Stimulated activated CD4-positive, alpha-beta T cell treated with anti-CD3 and anti-CD28 coated beads, Interleukin-15, amount 100 ng/mL, for 24 hours (primary cell): ENCODE measurements at regions not wholly inside any gene's neighbourhood (a gene's known extent, or its start where the extent isn't known, plus 50 kb on each side); places are given as distances from the start of the nearest gene placed in this dataset.
"Not testable (repeated sequence)": the region's sequence is repeated elsewhere in the genome, so short reads cannot be mapped to it uniquely, and the experiment has no call there.

Experiments
- DNase-seq: peaks from one replicate; pipeline ENCODE4 v3.0.0-alpha.2; 2020

DNA sequence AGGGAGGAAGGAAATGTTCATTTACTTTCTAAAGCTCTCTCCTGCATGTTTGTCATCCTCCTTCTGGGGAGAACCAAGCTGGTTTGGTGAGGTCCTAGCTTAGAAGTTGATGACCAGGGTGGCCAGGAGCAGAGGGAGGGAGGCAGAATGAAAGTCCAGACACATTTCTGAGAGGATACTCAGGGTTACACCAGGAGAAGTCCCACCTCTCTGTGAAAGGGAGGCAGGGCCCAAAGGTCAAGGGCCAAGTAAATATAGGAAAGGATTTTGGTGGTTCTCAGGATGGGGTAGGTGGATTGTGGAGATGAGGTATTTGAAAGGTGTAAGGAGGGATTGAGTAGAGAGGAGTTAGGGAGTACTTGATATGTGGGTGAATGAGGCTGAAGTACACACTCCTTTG, 58.0 kb upstream of the FBXO11 start:
- DNase-seq: no peak

DNA sequence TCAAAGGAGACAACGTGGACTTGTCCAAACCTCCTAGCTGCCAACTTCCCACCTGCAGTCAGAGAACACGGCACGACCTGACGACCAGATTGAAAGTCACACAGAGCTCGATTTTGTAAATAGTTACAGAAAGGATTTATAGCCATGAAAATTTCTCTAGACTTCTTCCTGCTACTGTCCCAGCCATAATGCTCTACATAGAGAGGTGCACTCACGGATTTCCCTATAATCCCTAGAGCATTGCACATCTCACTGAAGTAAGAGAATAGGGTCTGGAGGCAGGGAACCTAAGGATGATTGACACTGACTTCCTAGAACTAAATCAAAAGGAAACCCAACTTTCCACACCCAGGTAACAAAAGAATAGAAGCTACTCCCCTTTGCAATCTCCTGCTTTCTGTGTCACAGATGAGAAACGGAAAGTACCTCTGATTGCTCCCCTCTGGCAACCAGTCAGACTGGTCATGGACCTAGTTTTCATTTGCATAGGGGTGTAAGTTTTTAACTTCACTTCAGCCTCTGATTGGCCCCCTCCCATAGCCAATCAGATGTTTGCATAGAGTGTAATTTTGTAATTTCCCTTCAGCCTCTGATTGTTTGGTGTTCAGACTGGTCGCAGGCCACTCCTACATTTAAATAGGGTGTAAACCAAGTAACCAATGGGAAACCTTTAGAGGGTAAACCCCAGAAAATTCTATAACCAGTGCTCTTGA, 58.6 kb upstream of the FBXO11 start:
- no peak for DNase-seq

DNA sequence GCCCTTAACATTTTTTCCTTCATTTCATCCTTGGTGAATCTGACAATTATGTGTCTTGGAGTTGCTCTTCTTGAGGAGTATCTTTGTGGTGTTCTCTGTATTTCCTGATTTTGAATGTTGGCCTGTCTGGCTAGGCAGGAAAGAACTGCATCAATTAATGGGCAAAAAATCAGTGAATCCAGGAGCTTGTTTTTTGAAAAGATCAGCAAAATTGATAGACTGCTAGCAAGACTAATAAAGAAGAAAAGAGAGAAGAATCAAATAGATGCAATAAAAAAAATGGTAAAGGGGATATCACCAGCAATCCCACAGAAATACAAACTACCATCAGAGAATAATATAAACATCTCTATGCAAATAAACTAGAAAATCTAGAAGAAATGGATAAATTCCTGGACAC, 70.4 kb upstream of the FBXO11 start:
- DNase-seq: not testable (repeated sequence)

DNA sequence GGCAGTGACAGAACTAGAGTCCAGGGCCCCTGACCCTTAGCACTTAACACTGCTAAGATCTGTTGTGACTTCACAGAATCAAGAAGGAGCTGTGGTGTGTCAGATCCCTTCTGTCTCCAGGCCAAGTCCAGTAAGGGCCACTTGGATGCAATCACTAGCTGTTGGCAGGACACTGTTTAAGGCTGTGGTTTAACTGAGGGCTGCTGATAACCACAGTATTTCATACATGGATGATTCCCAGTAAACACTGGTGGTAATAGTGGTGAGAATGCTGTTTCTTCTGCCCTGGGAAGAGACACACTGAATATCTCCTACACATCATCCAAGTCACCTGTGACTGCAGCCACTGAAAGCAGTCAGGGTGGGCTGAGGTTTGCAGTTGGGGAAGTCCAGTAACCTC, 77.7 kb upstream of the FBXO11 start:
- DNase-seq: no peak

DNA sequence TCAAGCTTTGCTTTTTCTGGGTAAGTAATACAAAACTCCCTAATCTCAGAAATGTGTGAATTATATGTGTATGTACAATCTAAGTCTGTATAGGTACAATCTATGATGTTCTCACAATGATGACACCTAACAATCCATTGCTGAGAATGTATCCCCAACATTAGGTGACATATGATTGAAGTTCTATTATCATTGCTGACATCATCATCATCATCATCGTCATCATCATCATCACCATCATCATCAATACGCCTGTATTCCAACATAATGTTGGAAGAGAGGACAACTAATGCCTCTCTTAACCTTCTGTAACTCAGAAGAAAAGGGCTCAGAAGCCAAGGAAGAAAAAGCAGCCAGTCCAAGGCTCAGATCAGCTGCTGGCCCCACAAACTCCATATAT, 84.2 kb upstream of the FBXO11 start:
- no peak for DNase-seq

DNA sequence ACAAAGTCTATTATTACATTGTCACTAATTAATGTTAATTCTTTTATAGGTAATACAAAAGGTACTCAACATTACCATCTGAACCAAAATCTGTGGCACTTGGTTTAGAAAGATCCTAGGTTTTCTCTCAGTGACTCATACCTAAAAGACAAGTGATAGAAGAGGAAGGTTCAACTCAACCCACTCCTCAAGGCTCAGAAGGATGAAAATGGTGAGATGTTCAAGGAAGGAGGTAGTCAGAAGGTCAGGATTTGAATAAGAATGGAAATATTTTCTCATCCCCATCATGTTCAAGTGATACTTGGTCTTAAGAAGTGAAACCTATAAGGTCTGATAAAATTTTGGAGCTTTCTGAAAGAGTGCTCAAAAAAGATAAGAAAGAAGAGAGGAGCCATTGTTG, 86.4 kb upstream of the FBXO11 start:
- no peak for DNase-seq

DNA sequence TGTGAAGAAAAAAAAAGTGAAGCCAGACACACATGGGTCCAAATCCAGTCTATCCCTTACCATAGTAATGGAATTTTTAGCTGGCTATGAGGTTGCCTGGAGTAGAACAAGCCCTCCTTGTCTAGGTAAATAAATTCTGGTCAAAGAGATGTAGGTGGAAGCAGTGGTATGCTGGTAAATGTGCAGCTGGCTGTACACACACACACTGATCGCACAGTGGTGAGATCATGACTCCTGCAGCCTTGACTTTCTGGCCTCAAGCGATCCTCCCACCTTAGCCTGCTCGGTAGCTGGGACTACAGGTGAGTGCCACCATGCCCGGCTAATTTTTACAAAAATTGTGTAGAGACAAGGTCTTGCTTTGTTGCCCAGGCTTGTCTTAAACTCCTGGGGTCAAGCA, 90.5 kb upstream of the FBXO11 start:
- DNase-seq: no peak

DNA sequence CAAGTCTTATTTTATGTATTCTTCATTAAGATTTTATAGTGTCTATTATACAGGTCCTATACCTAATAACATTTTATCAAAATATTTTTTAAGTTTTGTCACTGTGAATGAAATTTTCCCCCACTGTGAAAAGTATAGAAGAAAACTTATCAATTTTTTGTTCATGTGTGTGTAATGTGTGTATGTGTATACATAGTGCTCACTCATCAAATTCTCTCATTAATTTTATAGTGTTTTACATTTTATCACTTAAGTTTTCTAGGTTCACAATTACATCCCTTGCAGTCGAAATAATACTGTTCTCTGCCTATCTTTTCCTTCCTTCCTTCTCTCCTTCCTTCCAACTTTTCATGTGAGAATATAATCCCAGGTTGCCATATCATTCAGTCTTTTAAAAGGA, 93.2 kb upstream of the FBXO11 start:
- DNase-seq: no peak

DNA sequence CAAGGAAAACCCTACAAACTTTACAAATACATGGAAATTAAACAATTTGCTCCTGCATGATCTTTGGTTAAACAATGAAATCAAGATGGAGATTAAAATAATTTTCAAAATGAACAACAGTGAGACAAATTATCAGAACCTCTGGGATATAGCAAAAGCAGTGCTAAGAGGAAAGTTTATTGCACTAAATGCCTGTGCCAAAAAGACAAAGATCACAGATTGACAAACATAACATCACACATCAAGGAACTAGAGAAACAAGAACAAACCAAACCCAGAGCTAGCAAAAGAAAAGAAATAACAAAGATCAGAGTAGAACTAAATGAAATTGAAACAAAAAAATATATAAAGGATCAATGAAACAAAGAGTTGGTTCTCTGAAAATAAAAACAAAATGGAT, 95.2 kb upstream of the FBXO11 start:
- no peak for DNase-seq

DNA sequence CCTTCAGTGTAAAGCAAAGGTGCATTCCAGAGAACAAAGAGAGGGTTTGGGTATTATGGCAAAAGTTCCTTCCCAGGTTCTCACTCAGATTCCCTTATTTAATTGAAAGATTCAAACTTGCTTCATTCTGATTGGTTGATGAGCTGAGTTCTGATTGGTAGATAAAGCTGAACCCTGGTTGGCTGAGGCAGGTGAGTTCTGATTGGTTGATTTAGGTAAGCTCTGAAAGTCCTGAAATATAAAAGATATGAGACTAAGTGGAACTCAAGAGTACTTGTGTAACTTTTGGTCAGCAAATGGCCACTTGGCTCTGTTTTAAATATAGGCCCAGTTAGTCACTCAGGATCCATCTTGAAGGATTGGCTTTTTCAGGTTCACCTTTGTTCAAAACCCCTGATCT, 99.8 kb upstream of the FBXO11 start:
- DNase-seq: no peak

DNA sequence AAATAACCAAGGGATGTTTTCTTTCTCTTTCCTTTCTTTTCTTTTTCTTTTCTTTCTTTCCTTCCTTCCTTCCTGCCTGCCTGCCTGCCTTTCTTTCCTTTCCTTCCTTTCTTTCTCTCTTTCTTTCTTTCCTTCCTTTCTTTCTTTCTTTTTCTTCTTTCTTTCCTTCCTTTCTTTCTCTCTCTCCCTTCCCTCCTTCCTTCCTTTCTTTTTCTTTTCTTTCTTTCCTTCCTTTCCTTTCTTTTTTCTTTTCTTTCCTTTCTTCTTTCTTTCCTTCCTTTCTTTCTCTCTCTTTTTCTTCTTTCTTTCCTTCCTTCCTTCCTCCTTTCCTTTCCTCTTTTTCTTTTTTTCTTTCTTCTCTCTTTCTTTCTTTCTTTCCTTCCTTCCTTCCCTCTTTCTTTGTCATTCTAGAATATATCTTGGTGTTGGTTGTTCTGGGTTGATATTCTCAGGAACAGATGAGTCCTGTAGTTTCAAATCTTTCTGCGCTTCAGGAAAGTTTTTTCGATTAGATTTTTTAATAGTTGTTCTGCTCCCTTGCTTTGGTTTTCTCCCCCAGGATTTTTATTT, 101.5 kb upstream of the FBXO11 start:
- DNase-seq: no peak

DNA sequence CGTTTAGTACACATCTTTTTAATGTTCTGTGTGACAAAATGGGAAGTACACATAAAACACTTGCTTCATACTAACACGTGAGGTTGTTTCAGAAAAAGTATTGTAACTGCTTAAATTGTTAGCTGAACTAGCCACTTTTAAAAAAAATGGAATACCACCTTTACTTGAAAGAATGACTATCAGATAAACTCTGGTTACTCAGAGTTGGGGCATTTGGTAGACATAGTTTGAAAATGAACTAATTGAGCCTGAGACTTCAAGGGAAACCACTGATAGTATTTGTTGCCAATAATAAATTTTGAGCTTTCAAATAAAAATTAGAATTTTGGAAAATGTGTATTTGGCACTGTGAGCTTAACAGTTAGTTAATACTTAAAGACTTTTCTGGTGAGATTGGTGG, 103.0 kb upstream of the FBXO11 start:
- no peak for DNase-seq

DNA sequence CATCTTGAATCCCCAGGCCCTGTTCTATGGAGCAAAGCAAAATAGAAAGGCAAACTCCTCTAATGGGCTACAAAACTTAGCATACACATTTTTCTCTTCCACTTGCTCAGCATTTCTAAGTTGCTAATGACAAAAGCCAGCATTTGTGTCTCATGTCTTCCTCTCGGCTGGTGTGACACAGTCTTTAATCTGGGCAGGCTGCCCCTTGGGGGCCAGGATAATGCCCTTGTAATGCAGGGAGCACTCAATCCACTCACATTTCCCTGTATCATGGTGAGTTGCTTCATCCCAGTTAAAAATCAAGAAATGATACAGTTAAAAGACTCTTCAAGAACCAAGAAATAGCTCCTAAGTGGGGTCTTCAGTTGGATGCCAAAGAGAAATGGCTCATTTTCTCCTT, 109.1 kb upstream of the FBXO11 start:
- no peak for DNase-seq

DNA sequence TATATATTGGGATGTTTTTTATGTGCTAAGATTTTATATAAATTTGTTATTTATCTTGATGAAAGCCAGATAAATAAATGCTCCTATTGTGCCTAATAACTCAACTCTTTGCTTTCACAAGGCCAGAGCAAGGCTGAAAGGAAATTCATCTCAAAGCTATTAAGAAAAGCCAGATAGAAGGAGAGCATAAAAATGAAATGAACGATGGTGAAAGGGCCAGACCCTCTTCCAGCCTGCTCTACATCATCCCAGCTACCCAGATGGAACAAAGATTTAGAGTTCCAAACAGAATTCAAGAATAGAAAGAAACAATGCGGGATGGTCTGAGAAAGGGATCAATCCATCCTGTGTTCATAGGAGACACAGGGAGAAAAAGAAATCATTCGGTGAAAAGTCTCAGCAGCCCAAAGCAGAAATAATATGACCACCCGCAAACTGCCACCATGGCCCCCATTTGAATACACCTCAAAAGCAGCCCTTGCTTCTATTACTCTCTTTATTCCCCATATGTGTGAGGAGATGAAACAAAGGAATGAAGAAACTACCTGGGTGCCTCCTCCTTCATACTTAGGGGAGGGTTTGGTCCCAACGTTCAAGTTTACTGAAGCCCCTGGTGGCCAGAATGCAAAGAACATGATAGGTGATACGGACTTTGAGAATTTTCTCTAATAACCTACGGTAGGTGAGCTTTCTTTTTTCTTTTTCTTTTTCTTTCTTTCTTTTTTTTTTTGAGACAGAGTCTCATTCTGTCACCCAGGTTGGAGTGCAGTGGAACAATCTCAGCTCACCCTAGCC, 110.1 kb upstream of the FBXO11 start:
- no peak for DNase-seq

DNA sequence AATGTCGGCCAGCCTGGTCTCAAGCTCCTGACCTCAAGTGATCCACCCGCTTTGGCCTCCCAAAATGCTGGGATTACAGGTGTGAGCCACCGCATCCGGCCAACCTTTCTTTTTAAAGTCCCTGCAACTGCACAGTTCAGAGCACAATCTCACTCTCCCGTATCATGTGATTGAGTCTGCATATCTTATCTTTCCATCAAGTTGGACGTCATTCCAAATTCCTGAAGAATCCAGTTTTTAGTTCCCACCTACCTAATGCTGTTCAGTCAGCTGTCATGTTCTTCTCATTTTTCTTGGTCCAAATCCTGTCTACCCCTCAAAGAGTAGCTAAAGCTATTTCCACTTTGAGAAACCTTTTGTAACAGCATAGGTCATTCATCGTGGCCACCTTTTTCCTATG, 110.8 kb upstream of the FBXO11 start:
- no peak for DNase-seq

DNA sequence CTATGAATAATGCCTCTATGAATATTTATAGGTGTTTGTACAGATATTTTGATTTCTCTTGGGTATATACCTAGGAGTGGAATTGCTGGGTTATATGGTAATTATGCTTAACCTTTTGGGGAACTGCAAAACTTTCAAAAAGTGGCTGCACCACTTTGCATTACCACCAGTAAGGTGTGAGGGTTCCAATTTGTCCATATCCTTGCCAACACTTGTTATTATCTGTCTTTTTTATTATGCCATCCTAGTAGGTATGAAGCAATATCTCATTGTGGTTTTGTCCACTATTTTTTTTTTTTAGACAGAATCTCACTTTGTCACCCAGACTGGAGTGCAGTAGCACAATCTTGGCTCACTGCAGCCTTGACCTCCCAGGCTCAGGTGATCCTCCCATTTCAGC, 112.2 kb upstream of the FBXO11 start:
- no peak for DNase-seq

DNA sequence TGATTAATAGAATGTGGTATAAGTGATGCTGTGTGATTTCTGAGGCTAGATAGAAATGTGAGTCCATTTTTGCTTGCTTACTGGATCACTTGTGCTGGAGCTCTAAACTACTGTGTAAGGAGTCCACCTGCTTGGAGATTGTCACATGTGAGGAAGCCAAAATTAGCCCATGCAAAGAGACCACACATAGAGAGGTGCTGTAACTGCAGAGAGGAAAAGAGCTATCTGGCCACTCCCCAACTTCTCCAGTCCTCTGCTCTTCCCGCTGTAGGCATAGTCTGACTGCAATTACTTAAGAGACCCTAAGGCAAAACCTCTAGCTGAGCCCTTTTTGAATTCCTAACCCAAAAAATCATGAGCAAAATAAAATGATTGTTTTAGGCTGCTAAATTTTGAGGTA, 120.6 kb upstream of the FBXO11 start:
- DNase-seq: no peak

DNA sequence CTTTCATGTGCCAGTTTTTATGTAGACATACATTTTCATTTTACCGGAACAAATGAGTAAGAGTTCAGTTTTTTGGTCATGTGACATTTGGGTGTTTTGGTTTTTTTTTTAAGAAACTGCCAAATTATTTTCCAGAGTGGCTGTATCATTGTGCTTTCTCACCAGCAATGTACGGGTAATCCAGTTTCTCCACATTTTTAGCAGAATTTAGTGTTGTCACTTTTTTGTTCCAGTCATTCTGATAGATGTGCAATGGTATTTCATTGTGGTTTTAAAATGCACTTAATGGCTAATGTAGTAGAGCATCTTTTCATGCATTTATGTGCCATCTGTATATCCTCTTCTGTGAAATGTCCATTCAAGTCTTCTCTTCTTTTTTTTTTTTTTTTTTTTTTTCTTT, 126.5 kb upstream of the FBXO11 start:
- no peak for DNase-seq

DNA sequence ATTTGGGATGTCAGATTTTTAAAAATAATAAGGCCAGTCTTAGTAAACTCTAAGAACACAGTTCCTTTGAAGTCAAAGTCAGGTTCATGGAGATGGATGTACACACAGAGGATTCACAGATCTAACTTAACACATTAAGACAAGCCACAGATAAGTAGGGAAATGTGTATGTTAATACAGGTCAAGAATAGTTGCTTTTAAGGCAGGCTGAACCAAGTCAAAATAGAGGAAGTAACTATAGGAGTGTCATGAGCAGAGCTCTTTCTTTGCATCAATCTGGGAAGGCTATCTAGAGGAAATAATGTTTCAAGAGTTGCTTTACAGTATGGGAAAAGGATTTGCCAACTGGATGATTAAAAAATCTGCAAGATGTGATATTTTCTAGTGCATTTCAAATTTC, 128.0 kb upstream of the FBXO11 start:
- no peak for DNase-seq

DNA sequence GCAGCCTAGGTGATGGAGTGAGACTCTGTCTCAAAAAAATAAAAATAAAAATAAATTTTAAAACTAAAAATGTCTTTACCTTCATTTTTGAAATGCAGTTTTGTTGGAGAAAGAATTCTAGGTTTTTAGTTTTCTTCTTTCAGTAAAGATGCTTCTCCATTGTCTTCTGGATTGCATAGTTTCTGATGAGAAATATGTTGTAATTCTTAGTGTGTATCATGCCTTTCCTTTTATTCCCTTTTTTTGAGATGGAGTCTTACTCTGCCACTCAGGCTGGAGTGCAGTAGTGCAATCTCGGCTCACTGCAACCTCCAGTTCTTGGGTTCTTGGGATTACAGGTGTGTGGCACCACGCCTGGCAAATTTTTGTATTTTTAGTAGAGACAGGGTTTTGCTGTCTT, 130.0 kb upstream of the FBXO11 start:
- no peak for DNase-seq

DNA sequence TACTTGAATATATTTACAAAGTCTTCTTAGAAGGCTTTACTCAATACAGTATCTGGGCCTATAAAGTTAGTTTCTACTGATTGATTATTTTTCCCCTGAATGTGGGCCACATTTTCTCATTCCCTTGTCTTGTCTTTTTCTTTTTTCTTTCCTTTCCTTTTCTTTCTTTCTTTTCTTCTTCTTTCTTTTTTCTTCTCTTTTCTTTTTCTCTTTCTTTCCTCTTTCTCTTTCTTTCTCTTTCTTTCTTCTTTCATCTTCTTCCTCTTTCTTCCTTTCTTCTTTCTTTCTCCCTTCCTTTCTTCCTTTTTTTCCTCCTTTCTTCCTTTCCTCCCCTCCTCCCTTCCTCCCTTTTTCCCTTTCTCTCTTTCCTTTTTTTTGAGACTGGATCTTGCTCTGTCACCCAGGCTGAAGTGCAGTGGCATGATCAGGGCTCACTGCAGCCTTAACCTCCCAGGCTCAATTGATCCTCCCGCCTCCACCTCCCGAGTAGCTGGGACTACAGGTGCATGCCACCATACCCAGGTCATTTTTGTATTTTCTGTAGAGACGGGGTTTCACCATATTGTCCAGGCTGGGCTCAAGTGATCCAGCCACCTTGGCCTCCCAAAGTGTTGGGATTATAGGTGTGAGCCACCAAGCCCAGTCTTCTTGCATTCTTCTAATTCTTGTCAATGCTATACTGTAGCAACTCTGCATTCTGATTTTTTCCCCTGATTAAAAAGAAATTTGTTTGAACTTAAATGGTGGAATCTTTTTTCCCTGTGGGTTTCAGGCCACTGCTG, 133.1 kb upstream of the FBXO11 start:
- no peak for DNase-seq

DNA sequence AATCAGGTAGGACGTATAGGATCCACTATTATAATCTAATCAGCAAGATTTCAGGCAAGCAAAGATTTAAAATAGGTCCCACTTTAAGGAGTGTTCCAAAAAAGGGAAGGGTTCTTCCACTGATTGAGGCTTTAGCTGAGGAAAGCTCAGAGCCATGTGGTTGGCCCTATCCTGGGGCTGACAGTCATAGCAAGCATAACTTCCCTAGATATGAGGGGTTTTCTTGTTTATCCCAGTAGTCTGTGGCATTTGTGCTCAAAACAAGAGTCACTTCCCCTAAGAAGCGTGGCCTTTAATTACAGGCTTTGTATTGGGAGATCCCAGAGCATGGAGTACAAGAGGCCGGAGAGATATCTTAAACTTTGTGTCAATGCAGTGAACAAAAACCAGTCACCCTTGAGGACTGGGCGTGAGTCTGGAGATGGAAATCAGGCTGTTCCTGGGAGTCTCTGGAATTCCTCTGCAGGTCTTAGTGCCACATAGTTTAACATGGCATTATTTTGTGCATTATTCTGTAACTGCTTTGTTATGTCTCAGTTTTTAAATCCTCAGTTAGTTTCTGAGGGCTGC, 136.9 kb upstream of the FBXO11 start:
- DNase-seq: no peak

DNA sequence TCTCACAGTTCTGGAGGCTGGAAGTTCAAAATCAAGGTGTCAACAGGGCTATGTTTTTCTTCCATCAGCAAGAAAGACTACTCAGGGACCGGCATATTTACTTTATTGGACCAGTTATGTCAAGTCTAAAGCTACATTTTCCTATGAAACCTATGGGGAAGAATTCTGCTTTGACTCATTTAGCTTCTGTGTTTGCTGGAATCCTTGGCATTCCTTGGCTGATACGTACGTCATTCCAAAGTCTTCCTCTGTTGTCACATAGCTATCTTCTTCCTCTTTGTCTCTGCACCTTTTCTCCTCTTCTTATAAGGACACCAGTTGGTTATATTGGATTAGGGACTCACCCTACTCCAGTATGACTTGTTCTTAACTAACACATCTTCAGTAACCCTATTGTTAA, 137.4 kb upstream of the FBXO11 start:
- no peak for DNase-seq
